Peyer's patch (tissue), 4 donors: ENCODE measurements at regions not wholly inside any gene's neighbourhood (a gene's known extent, or its start where the extent isn't known, plus 50 kb on each side); places are given as distances from the start of the nearest gene placed in this dataset.

ENCODE experiments used
- CTCF ChIP-seq, 6 experiments: fragments of 450-650 bp in 4 of 6; fragments of 200-600 bp in 2 of 6; sonication (generic) in 1 of 6; IDR thresholded peaks; one replicate each; pipeline ENCODE4 v1.5.1; 2017 to 2019; ENCODE audit warnings: antibody characterized with exemption in 6 of 6, mild to moderate bottlenecking in 3 of 6, moderate library complexity in 1 of 6
- POLR2A ChIP-seq, 2 donors: fragments of 450-650 bp; IDR thresholded peaks; one replicate each; pipeline ENCODE4 v1.5.1; 2017; ENCODE audit warnings: antibody characterized with exemption in 2 of 2, mild to moderate bottlenecking in 2 of 2, moderate library complexity in 2 of 2

GRCh38 chr3:164332831-164333802 is 745.2 kb downstream of the SI start:
- no peak for TF ChIP-seq CTCF (IDR thresholded peaks at IDR 0.05)
- no peak for TF ChIP-seq POLR2A (IDR thresholded peaks at IDR 0.05)
